ENCODE measurements at regions not wholly inside any gene's neighbourhood (a gene's known extent, or its start where the extent isn't known, plus 50 kb on each side); places are given as distances from the start of the nearest gene placed in this dataset.

DNA sequence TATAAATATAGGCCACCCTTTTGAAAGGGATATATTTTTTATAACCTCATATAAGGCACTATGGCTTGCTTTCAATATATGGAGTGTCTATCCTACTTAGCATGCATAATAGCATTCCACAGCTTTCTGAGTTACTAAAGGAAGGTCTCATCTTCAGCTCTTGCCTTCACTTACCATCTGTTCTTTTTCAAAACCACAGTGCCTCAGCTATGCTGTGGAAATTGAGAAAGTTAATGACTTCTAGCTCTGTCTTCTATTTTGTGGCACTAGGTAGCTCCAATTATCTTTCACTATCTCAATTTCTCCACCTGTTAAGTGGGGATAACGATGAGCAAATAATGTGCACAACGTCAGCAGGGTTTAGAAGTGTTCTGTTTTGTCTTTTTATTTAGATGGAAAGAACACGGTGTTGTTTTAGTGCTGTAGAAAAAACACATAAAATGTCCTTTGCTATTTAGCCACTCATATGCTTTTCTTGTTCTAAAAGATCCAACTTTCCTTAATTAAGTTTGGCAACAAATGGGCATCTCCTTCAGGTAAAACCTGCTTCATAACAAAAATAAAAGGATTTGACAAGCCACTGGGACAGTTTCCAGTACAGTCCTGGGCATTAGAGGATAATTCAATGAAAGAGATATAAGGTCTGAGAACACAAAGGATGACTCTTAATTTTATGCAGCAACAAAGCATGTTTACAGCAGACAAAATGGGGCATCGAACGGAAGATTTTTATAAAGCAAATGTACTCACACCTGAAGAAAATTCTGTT is 462.0 kb upstream of the SYT1 start:
- Histone ChIP-seq H2AFZ (ENCODE audit: low read depth) (no peak overlapping the region), H3K9me3 (no peaks in the 10 kb centered on the region), H3K27me3 (ENCODE audit: insufficient read depth) (no peaks in the 10 kb centered on the region), H3K4me1 (ENCODE audit: control insufficient read depth in 1 of 2, insufficient read depth in 2 of 2, low read depth in 1 of 2, low read length in 1 of 2) (peaks cover 2 to 5% of the 10 kb centered on the region in 2 experiments; a peak in 2 of 4 replicates), H3K9me2 (no peaks in the 10 kb centered on the region), H3K9ac (peak overlapping the region; percentile 20; the same call in 1 of the 2 replicates), H3K79me2 (ENCODE audit: insufficient read depth) (no peaks in the 10 kb centered on the region), H3K36me3 (replicated peaks in 1 of 2; ENCODE audit: control insufficient read depth in 1 of 2, insufficient read depth in 2 of 2, low read length in 1 of 2) (no peaks in the 10 kb centered on the region), H3K27ac (ENCODE audit: low read depth in 2 of 2, low read length in 1 of 2) (peak overlapping the region; percentile 88 to 96), H3K4me2 (peak overlapping the region; percentile 48; the same call in 1 of the 2 replicates), H3F3A (replicated peaks; ENCODE audit: insufficient read depth) (peaks cover 38% of the 10 kb centered on the region), H3K4me3 (ENCODE audit: low read depth in 2 of 2, low read length in 1 of 2) (peak overlapping the region in 1 of 2 experiments; percentile 21; a peak in 2 of 4 replicates), H4K20me1 (ENCODE audit: insufficient read depth) (no peaks in the 10 kb centered on the region)
- DNase-seq, result peak; percentile 1
- ChIA-PET CTCF (interaction anchor here (2.7 kb wide), 1 partner anchor 9 kb away, joined by 13 read pairs; no protein-coding TSS in a partner anchor), POLR2A (no interaction called here)
- 27% methylated on average over 5 of the region's 5 CpGs for WGBS (ENCODE audit: low lambda C conversion rate)
- TF ChIP-seq JUND (IDR thresholded peaks at IDR 0.05) (peak; percentile 66), RAD21 (IDR thresholded peaks at IDR 0.05; ENCODE audit: low read length) (no peak), EP300 (IDR thresholded peaks at IDR 0.05; ENCODE audit: borderline replicate concordance in 1 of 2, low read depth in 1 of 2, low read length in 1 of 2) (peak in 1 of 2 experiments; percentile 64; a peak in 1 of 4 replicates), RCOR1 (IDR thresholded peaks at IDR 0.05; ENCODE audit: low read length) (no peak), FOXJ3 (CRISPR knock-in tag; IDR thresholded peaks at IDR 0.05) (0 out of 2 replicates have a peak, but pooled peaks have one; percentile 23), TCF12 (IDR thresholded peaks at IDR 0.05) (peak; percentile 78), GATA2 (CRISPR knock-in tag; IDR thresholded peaks at IDR 0.05) (peak; percentile 63), FOSL2 (IDR thresholded peaks at IDR 0.05; ENCODE audit: borderline replicate concordance, low read depth) (peak; percentile 12; the same call in 1 of the 2 replicates), SIN3A (IDR thresholded peaks at IDR 0.05; ENCODE audit: borderline replicate concordance, low read depth, low read length) (no peak), NFIC (IDR thresholded peaks at IDR 0.05; ENCODE audit: borderline replicate concordance) (peak; percentile 73)
- TF ChIP-seq, protein P1, sequence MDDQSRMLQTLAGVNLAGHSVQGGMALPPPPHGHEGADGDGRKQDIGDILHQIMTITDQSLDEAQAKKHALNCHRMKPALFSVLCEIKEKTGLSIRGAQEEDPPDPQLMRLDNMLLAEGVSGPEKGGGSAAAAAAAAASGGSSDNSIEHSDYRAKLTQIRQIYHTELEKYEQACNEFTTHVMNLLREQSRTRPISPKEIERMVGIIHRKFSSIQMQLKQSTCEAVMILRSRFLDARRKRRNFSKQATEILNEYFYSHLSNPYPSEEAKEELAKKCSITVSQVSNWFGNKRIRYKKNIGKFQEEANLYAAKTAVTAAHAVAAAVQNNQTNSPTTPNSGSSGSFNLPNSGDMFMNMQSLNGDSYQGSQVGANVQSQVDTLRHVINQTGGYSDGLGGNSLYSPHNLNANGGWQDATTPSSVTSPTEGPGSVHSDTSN (IDR thresholded peaks at IDR 0.05), result peak; percentile 91
- TF ChIP-seq, protein P2, sequence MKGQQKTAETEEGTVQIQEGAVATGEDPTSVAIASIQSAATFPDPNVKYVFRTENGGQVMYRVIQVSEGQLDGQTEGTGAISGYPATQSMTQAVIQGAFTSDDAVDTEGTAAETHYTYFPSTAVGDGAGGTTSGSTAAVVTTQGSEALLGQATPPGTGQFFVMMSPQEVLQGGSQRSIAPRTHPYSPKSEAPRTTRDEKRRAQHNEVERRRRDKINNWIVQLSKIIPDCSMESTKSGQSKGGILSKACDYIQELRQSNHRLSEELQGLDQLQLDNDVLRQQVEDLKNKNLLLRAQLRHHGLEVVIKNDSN (IDR thresholded peaks at IDR 0.05; ENCODE audit: borderline replicate concordance, low read depth), result no peak

DNA sequence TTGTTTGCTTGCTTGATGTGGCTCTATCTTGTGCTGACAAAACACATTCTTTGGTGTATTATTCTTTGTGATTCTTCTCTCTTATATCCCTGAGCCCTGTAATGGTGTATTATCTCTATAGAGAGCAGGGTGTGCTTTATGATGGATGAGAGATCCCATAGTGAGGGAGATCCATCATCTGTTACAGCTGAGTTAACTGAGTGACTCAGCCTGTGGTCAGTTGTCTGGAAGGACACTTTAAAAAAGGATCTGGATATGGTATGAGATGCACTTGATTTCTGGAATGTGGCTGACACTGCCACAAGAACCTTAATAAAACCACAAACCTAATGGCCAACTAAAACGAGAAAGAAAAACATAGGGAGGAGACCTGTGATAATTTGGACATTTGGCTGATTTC is 461.4 kb upstream of the SYT1 start:
- CTCF ChIA-PET, result interaction anchor here (0.6 to 2.7 kb wide), 2 partner anchors 10 to 502 kb away, joined by 3 to 13 read pairs; no protein-coding TSS in a partner anchor
- no peak; the same call in 1 of the 2 replicates for TF ChIP-seq GABPA (IDR thresholded peaks at IDR 0.05; ENCODE audit: low read depth)
- TF ChIP-seq EP300 (IDR thresholded peaks at IDR 0.05; ENCODE audit: borderline replicate concordance in 1 of 2, low read depth in 1 of 2, low read length in 1 of 2), result peak in 1 of 2 experiments; percentile 98; a peak in 2 of 4 replicates
- TF ChIP-seq RCOR1 (IDR thresholded peaks at IDR 0.05; ENCODE audit: low read length), result no peak; the same call in 1 of the 2 replicates
- no peak for TF ChIP-seq CHD2 (IDR thresholded peaks at IDR 0.05; ENCODE audit: low read length, partially characterized antibody)
- TF ChIP-seq, protein P3, sequence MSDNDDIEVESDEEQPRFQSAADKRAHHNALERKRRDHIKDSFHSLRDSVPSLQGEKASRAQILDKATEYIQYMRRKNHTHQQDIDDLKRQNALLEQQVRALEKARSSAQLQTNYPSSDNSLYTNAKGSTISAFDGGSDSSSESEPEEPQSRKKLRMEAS (IDR thresholded peaks at IDR 0.05; ENCODE audit: low read depth), result 0 out of 2 replicates have a peak, but pooled peaks have one; percentile 32
- TF ChIP-seq, protein P4, sequence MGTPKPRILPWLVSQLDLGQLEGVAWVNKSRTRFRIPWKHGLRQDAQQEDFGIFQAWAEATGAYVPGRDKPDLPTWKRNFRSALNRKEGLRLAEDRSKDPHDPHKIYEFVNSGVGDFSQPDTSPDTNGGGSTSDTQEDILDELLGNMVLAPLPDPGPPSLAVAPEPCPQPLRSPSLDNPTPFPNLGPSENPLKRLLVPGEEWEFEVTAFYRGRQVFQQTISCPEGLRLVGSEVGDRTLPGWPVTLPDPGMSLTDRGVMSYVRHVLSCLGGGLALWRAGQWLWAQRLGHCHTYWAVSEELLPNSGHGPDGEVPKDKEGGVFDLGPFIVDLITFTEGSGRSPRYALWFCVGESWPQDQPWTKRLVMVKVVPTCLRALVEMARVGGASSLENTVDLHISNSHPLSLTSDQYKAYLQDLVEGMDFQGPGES (IDR thresholded peaks at IDR 0.05; ENCODE audit: low read depth, low read length), result no peak
- TF ChIP-seq TAF1 (IDR thresholded peaks at IDR 0.05; ENCODE audit: borderline replicate concordance, low read depth, low read length), result peak; percentile 57; the same call in 1 of the 2 replicates
- TF ChIP-seq SIN3A (IDR thresholded peaks at IDR 0.05; ENCODE audit: borderline replicate concordance, low read depth, low read length), result peak; percentile 82; the same call in 1 of the 2 replicates
- TF ChIP-seq, protein P1 (IDR thresholded peaks at IDR 0.05), result peak; percentile 99
- TF ChIP-seq, protein P5, sequence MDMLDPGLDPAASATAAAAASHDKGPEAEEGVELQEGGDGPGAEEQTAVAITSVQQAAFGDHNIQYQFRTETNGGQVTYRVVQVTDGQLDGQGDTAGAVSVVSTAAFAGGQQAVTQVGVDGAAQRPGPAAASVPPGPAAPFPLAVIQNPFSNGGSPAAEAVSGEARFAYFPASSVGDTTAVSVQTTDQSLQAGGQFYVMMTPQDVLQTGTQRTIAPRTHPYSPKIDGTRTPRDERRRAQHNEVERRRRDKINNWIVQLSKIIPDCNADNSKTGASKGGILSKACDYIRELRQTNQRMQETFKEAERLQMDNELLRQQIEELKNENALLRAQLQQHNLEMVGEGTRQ (IDR thresholded peaks at IDR 0.05; ENCODE audit: borderline replicate concordance, low read depth, low read length), result no peak
- TF ChIP-seq FOXM1 (IDR thresholded peaks at IDR 0.05; ENCODE audit: low read depth), result peak; percentile 93
- peak; percentile 99 for TF ChIP-seq JUND (IDR thresholded peaks at IDR 0.05)
- TF ChIP-seq RXRA (IDR thresholded peaks at IDR 0.05; ENCODE audit: borderline replicate concordance, low read depth), result peak; percentile 80

More for the DNA sequence above, 461.4 kb upstream of the SYT1 start:
- Histone ChIP-seq H3K9ac (peak overlapping the region; percentile 20; the same call in 1 of the 2 replicates), H2AFZ (ENCODE audit: low read depth) (no peak overlapping the region), H3K9me2 (no peaks in the 10 kb centered on the region), H3K36me3 (replicated peaks in 1 of 2; ENCODE audit: control insufficient read depth in 1 of 2, insufficient read depth in 2 of 2, low read length in 1 of 2) (no peaks in the 10 kb centered on the region), H3K4me2 (peak overlapping the region; percentile 48; the same call in 1 of the 2 replicates), H3K27ac (ENCODE audit: low read depth in 2 of 2, low read length in 1 of 2) (peak overlapping the region; percentile 88 to 96), H3K9me3 (no peaks in the 10 kb centered on the region), H3K79me2 (ENCODE audit: insufficient read depth) (no peaks in the 10 kb centered on the region), H4K20me1 (ENCODE audit: insufficient read depth) (no peaks in the 10 kb centered on the region), H3F3A (replicated peaks; ENCODE audit: insufficient read depth) (peaks cover 38% of the 10 kb centered on the region), H3K4me3 (ENCODE audit: low read depth in 2 of 2, low read length in 1 of 2) (peak overlapping the region in 1 of 2 experiments; percentile 21; a peak in 2 of 4 replicates), H3K4me1 (ENCODE audit: control insufficient read depth in 1 of 2, insufficient read depth in 2 of 2, low read depth in 1 of 2, low read length in 1 of 2) (peaks cover 2 to 5% of the 10 kb centered on the region in 2 experiments; a peak in 2 of 4 replicates), H3K27me3 (ENCODE audit: insufficient read depth) (no peaks in the 10 kb centered on the region)
- DNase-seq, result peak; percentile 16
- POLR2A ChIA-PET, result no interaction called here
- WGBS (ENCODE audit: low lambda C conversion rate), result 3% methylated on average over 1 of the region's 1 CpG
